Mesenchymal stem cell (in vitro differentiated cells and primary cell): ENCODE measurements at regions not wholly inside any gene's neighbourhood (a gene's known extent, or its start where the extent isn't known, plus 50 kb on each side); places are given as distances from the start of the nearest gene placed in this dataset.

Source experiments
- DNase-seq: peaks from one replicate; pipeline ENCODE4 v3.0.0-alpha.2; 2013
- H2AFZ ChIP-seq: one replicate; pipeline ENCODE4 v1.6.1; 2013; ENCODE audit warnings: low read depth, mild to moderate bottlenecking, control low read depth, inconsistent platforms, low read length, moderate library complexity
- H2AK5ac ChIP-seq: 2 replicates; pipeline ENCODE4 v1.6.1; 2013; ENCODE audit warnings: low read length, moderate library complexity, mild to moderate bottlenecking, inconsistent platforms; ENCODE audit not compliant: severe bottlenecking
- H2BK120ac ChIP-seq: one replicate; pipeline ENCODE4 v1.6.1; 2013; ENCODE audit warnings: low read depth, mild to moderate bottlenecking, inconsistent platforms, low read length, moderate library complexity
- H2BK12ac ChIP-seq, 2 experiments: one replicate each; pipeline ENCODE4 v1.6.1; 2013; ENCODE audit warnings: inconsistent platforms in 2 of 2, low read length in 2 of 2, mild to moderate bottlenecking in 2 of 2, moderate library complexity in 2 of 2, control low read depth in 1 of 2
- H2BK15ac ChIP-seq: one replicate; pipeline ENCODE4 v1.6.1; 2013; ENCODE audit warnings: mild to moderate bottlenecking, low read depth, inconsistent platforms; ENCODE audit not compliant: poor library complexity, severe bottlenecking
- H2BK5ac ChIP-seq: 2 replicates; pipeline ENCODE4 v1.6.1; 2013; ENCODE audit warnings: low read depth, mild to moderate bottlenecking, low read length, control low read depth, inconsistent platforms; ENCODE audit not compliant: poor library complexity, severe bottlenecking
- H3K14ac ChIP-seq, 2 experiments: one replicate each; pipeline ENCODE4 v1.6.1; 2013; ENCODE audit warnings: inconsistent platforms in 2 of 2, low read length in 2 of 2, control low read depth in 1 of 2, mild to moderate bottlenecking in 1 of 2, moderate library complexity in 1 of 2
- H3K18ac ChIP-seq, 2 experiments: one replicate each; pipeline ENCODE4 v1.6.1; 2013; ENCODE audit warnings: inconsistent platforms in 2 of 2, low read length in 2 of 2, control low read depth in 1 of 2, low read depth in 1 of 2, mild to moderate bottlenecking in 1 of 2
- H3K23ac ChIP-seq, 2 experiments: one replicate each; pipeline ENCODE4 v1.6.1; 2013; ENCODE audit warnings: inconsistent platforms in 2 of 2, low read length in 2 of 2, mild to moderate bottlenecking in 2 of 2, moderate library complexity in 2 of 2, control low read depth in 1 of 2
- H3K27ac ChIP-seq: 2 replicates; pipeline ENCODE4 v1.5.1; 2013; ENCODE audit warnings: mild to moderate bottlenecking, moderate library complexity, low read length, control low read depth, inconsistent platforms; ENCODE audit not compliant: poor library complexity, severe bottlenecking
- H3K27me3 ChIP-seq, 2 experiments: 2 replicates each; pipeline versions ENCODE4 v1.6.1 to v1.7.0; 2013; ENCODE audit warnings: low read length in 2 of 2, mild to moderate bottlenecking in 2 of 2, moderate library complexity in 2 of 2, control low read depth in 1 of 2, inconsistent platforms in 1 of 2; ENCODE audit not compliant: control insufficient read depth in 1 of 2, insufficient read depth in 1 of 2
- H3K36me3 ChIP-seq, 2 experiments: 2 replicates each; pipeline versions ENCODE4 v1.6.1 to v1.7.0; 2013; ENCODE audit warnings: low read length in 2 of 2, control low read depth in 1 of 2, inconsistent platforms in 1 of 2, low read depth in 1 of 2, mild to moderate bottlenecking in 1 of 2; ENCODE audit not compliant: insufficient read depth in 2 of 2, control insufficient read depth in 1 of 2
- H3K4ac ChIP-seq, 2 experiments: one replicate each; pipeline ENCODE4 v1.6.1; 2013; ENCODE audit warnings: inconsistent platforms in 2 of 2, low read length in 2 of 2, mild to moderate bottlenecking in 2 of 2, moderate library complexity in 2 of 2, control low read depth in 1 of 2, low read depth in 1 of 2
- H3K4me1 ChIP-seq: 2 replicates; pipeline ENCODE4 v1.6.1; 2013; ENCODE audit warnings: low read depth, low read length, control low read depth; ENCODE audit not compliant: control insufficient read depth, insufficient read depth
- H3K4me2 ChIP-seq: 2 replicates; pipeline ENCODE4 v1.6.1; 2013; ENCODE audit warnings: low read length, mild to moderate bottlenecking, inconsistent platforms; ENCODE audit not compliant: poor library complexity, severe bottlenecking
- H3K4me3 ChIP-seq, 2 experiments: 2 replicates each; pipeline versions ENCODE4 v1.5.1 to v1.7.0; 2013; ENCODE audit warnings: low read length in 2 of 2, mild to moderate bottlenecking in 2 of 2, control low read depth in 1 of 2, low read depth in 1 of 2; ENCODE audit not compliant: insufficient read depth in 1 of 2
- H3K79me1 ChIP-seq: replicated peaks from 2 replicates; pipeline ENCODE4 v1.6.1; 2013; ENCODE audit warnings: mild to moderate bottlenecking, control low read depth, low read length, inconsistent platforms; ENCODE audit not compliant: poor library complexity, severe bottlenecking
- H3K9ac ChIP-seq: 2 replicates; pipeline ENCODE4 v1.7.0; 2013; ENCODE audit warnings: mild to moderate bottlenecking, low read length, moderate library complexity
- H3K9me3 ChIP-seq: 2 replicates; pipeline ENCODE4 v1.7.0; 2013; ENCODE audit warnings: mild to moderate bottlenecking, low read length; ENCODE audit not compliant: control insufficient read depth
- H4K8ac ChIP-seq: one replicate; pipeline ENCODE4 v1.6.1; 2013; ENCODE audit warnings: inconsistent platforms, mild to moderate bottlenecking, low read length, moderate library complexity
- H4K91ac ChIP-seq: one replicate; pipeline ENCODE4 v1.6.1; 2013; ENCODE audit warnings: mild to moderate bottlenecking, low read length, inconsistent platforms
- WGBS: methylation state at CpG from one replicate; pipeline ENCODE4 v1.1.7; 2013; ENCODE audit warnings: mixed read lengths; 5-methylcytosine and 5-hydroxymethylcytosine counted together

DNA sequence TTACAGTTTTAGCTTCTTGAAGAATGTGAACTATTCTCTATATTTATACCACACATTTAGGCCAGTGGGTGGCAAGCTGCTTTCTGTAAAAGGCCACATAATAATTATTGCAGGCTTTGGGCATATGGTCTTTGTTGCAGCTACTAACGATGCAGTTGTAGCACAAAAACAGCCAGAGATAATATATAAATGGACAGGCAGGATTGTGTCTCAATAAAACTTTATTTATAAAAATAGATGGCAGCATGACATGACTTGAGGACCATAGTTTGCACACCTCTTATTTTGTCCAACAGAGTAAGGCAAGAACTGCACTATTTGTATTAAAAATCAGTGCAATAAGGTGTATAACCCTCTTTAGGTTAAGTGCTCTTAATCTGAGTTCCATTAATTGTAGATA, 415.0 kb downstream of the ANXA1 start:
- no peak overlapping the region for H3K9ac ChIP-seq
- H4K8ac ChIP-seq: no peak overlapping the region
- no peak overlapping the region for H3K27ac ChIP-seq
- no peak overlapping the region for H2BK12ac ChIP-seq
- H3K23ac ChIP-seq: no peak overlapping the region
- WGBS: 89% methylated on average over 1 of the region's 1 CpG
- no peak overlapping the region for H3K18ac ChIP-seq
- no peak for DNase-seq
- H3K36me3 ChIP-seq: no peaks in the 10 kb centered on the region
- no peak overlapping the region for H3K4ac ChIP-seq
- no peaks in the 10 kb centered on the region for H3K4me1 ChIP-seq
- no peaks in the 10 kb centered on the region for H3K27me3 ChIP-seq
- no peak overlapping the region for H2AFZ ChIP-seq
- H3K14ac ChIP-seq: no peak overlapping the region
- no peak overlapping the region for H2BK120ac ChIP-seq
- H2AK5ac ChIP-seq: no peak overlapping the region
- H3K4me3 ChIP-seq: no peak overlapping the region
- H3K4me2 ChIP-seq: no peak overlapping the region
- H2BK15ac ChIP-seq: no peak overlapping the region
- H3K79me1 ChIP-seq: no peaks in the 10 kb centered on the region
- H4K91ac ChIP-seq: no peak overlapping the region
- no peaks in the 10 kb centered on the region for H3K9me3 ChIP-seq
- no peak overlapping the region for H2BK5ac ChIP-seq

DNA sequence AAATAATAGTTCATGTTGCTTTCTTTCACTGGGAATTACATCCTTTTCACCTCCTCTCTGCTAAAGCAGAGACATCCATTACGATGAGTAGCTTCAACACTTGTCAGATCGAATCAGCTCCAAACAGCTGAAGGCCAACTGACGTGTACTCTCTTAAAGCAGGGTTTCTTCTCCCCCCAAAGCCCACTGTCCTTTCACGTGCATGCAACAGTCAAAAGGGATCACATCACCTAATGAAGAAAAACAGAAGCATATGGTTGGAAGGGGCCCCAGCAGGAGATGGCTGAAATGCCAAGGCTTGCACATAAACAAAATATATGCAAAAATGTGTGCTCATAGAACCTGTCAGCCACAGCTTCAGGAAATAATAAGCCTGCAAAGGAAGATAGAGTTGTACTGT, 421.6 kb downstream of the ANXA1 start:
- H3K27ac ChIP-seq: no peak overlapping the region
- no peak overlapping the region for H2AFZ ChIP-seq
- H3K14ac ChIP-seq: no peak overlapping the region
- H3K27me3 ChIP-seq: peaks cover 0 to 4% of the 10 kb centered on the region in 2 experiments
- H3K23ac ChIP-seq: no peak overlapping the region
- H3K4me1 ChIP-seq: no peaks in the 10 kb centered on the region
- H3K18ac ChIP-seq: no peak overlapping the region
- no peak overlapping the region for H2BK5ac ChIP-seq
- no peak overlapping the region for H3K4ac ChIP-seq
- H4K91ac ChIP-seq: no peak overlapping the region
- no peaks in the 10 kb centered on the region for H3K36me3 ChIP-seq
- no peak overlapping the region for H2BK120ac ChIP-seq
- no peaks in the 10 kb centered on the region for H3K9me3 ChIP-seq
- no peak overlapping the region for H2BK12ac ChIP-seq
- H2BK15ac ChIP-seq: no peak overlapping the region
- DNase-seq: no peak
- no peaks in the 10 kb centered on the region for H3K79me1 ChIP-seq
- H3K4me3 ChIP-seq: no peak overlapping the region
- H3K4me2 ChIP-seq: no peak overlapping the region
- no peak overlapping the region for H2AK5ac ChIP-seq
- WGBS: 71% methylated on average over 4 of the region's 4 CpGs
- H4K8ac ChIP-seq: no peak overlapping the region
- no peak overlapping the region for H3K9ac ChIP-seq

DNA sequence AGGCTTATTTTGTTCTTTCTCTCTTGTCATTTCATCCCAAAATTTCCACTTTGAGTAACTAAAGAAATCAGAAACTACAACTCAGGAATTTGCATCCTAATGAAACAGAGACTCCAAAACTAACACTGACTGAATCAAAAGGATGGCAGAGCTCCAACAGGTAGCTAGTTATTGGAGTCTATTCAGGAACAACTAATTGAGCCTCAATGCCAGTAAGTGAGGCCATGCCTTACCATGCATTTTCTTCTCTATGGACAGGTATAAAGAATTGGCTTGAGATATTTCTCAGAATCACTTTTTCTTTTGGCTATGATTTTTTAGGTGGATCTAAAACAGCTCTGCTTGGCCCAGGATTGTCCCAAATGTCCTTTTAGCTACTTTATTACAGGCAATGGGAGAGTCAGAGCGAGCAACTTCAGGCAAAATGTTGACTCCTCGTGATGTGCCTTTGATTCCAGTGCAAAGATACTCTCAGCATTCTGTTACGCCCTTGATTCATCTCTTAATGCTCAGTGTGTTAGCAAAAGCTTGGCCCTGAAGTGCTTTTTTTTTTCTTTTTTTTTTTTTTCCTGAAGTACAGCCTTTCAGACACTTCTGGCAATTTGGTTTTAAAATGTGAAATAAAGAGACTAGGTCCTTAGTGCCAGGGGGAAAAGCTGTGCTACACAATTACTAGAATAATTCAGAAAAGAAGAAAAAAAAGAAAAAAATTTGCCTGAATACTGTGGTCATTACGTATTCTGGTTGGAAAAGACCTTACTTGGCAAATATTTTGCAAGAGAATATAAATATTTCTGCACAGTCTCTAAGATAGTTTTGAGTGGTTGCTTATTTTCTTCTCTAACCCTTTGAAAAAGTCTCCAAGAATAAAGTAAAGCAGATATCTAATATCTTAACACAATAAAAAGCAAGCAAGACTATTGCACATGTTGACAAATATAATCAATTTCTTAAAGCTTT, 423.7 kb downstream of the ANXA1 start:
- no peak overlapping the region for H2BK15ac ChIP-seq
- H3K36me3 ChIP-seq: no peaks in the 10 kb centered on the region
- no peak overlapping the region for H3K23ac ChIP-seq
- WGBS: 95% methylated on average over 3 of the region's 4 CpGs
- H3K79me1 ChIP-seq: no peaks in the 10 kb centered on the region
- H2AK5ac ChIP-seq: no peak overlapping the region
- H3K27me3 ChIP-seq: peaks cover 0 to 8% of the 10 kb centered on the region in 2 experiments
- no peaks in the 10 kb centered on the region for H3K9me3 ChIP-seq
- H3K4me1 ChIP-seq: no peaks in the 10 kb centered on the region
- H2AFZ ChIP-seq: no peak overlapping the region
- no peak overlapping the region for H3K4me3 ChIP-seq
- H3K14ac ChIP-seq: no peak overlapping the region
- DNase-seq: no peak
- no peak overlapping the region for H3K27ac ChIP-seq
- H3K9ac ChIP-seq: no peak overlapping the region
- no peak overlapping the region for H2BK5ac ChIP-seq
- no peak overlapping the region for H2BK120ac ChIP-seq
- no peak overlapping the region for H2BK12ac ChIP-seq
- H3K18ac ChIP-seq: no peak overlapping the region
- H3K4ac ChIP-seq: no peak overlapping the region
- no peak overlapping the region for H4K8ac ChIP-seq
- no peak overlapping the region for H4K91ac ChIP-seq
- no peak overlapping the region for H3K4me2 ChIP-seq

DNA sequence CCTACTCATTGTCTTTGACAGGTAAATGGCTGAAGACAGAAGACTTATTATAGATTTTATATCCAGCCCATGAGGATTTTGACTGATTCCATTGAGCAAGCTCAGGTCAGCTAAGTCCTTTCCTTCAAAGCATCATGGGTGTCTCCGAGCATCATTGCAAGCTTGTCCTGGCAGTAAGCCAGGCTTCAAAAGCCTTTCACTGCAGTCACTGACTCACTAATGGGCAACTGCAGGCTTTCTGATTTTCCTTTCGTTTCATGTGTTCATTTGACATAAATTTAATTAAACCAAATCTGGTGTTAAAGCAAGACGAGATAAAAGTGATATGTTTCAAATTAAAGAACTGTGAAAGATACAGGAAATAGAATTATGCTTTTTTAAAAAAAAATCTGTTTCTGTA, 426.2 kb downstream of the ANXA1 start:
- Histone ChIP-seq H2BK15ac (no peak overlapping the region), H3K27ac (no peak overlapping the region), H2AK5ac (no peak overlapping the region), H3K4ac (no peak overlapping the region), H3K23ac (no peak overlapping the region), H2BK5ac (no peak overlapping the region), H3K14ac (no peak overlapping the region), H3K79me1 (no peaks in the 10 kb centered on the region), H3K9me3 (no peaks in the 10 kb centered on the region), H2AFZ (no peak overlapping the region), H2BK120ac (no peak overlapping the region), H3K27me3 (peaks cover 0 to 8% of the 10 kb centered on the region in 2 experiments), H3K4me2 (no peak overlapping the region), H4K91ac (no peak overlapping the region), H3K9ac (no peak overlapping the region), H3K4me1 (no peaks in the 10 kb centered on the region), H4K8ac (no peak overlapping the region), H2BK12ac (no peak overlapping the region), H3K4me3 (no peak overlapping the region), H3K36me3 (no peaks in the 10 kb centered on the region), H3K18ac (no peak overlapping the region)
- peak; percentile 41 for DNase-seq
- 95% methylated on average over 2 of the region's 3 CpGs for WGBS
